RWPE2 (cell line): ENCODE measurements at regions not wholly inside any gene's neighbourhood (a gene's known extent, or its start where the extent isn't known, plus 50 kb on each side); places are given as distances from the start of the nearest gene placed in this dataset.

Experiments used
- ATAC-seq: fragments of 200-7000 bp; cut with Tn5 transposase; 3 replicates; pipeline ENCODE4 v1.9.1; 2021; ENCODE audit warnings: low read depth
- DNase-seq: peaks from one replicate; pipeline ENCODE4 v3.0.0-alpha.2; 2020; ENCODE audit warnings: low spot score
- H3K27ac ChIP-seq: fragments of 450-650 bp; 2 replicates; pipeline ENCODE4 v1.5.1; 2017; ENCODE audit warnings: mild to moderate bottlenecking; ENCODE audit not compliant: poor library complexity, severe bottlenecking
- H3K27me3 ChIP-seq: fragments of 250-450 bp; sonication (Bioruptor Pico); 2 replicates; pipeline ENCODE4 v1.5.1; 2021; ENCODE audit warnings: mild to moderate bottlenecking, moderate library complexity; ENCODE audit not compliant: insufficient read depth, poor library complexity, severe bottlenecking
- H3K36me3 ChIP-seq: fragments of 250-450 bp; sonication (Bioruptor Pico); 2 replicates; pipeline ENCODE4 v1.5.1; 2020; ENCODE audit warnings: low read depth, mild to moderate bottlenecking, moderate library complexity
- H3K4me1 ChIP-seq: fragments of 250-450 bp; sonication (Bioruptor Pico); 2 replicates; pipeline ENCODE4 v1.5.1; 2021; ENCODE audit warnings: mild to moderate bottlenecking, moderate library complexity; ENCODE audit not compliant: insufficient read depth, poor library complexity, severe bottlenecking
- H3K4me3 ChIP-seq: fragments of 250-450 bp; sonication (Bioruptor Pico); 2 replicates; pipeline ENCODE4 v1.5.1; 2021; ENCODE audit warnings: mild to moderate bottlenecking, moderate library complexity; ENCODE audit not compliant: severe bottlenecking
- H3K9me3 ChIP-seq: fragments of 250-450 bp; sonication (Bioruptor Pico); 2 replicates; pipeline ENCODE4 v1.5.1; 2021; ENCODE audit warnings: mild to moderate bottlenecking, moderate library complexity; ENCODE audit not compliant: severe bottlenecking
- CTCF ChIP-seq: fragments of 450-650 bp; IDR thresholded peaks from one replicate; pipeline ENCODE4 v1.5.1; 2017; ENCODE audit warnings: mild to moderate bottlenecking, moderate library complexity; ENCODE audit not compliant: poor library complexity, severe bottlenecking

GRCh38 chr9:28101509-28101908 is 528.2 kb upstream of the C9orf72 start:
- no peak for DNase-seq
- Histone ChIP-seq H3K9me3 (no peaks in the 10 kb centered on the region), H3K36me3 (no peaks in the 10 kb centered on the region), H3K4me1 (no peaks in the 10 kb centered on the region), H3K4me3 (no peak overlapping the region), H3K27ac (no peak overlapping the region), H3K27me3 (no peaks in the 10 kb centered on the region)
- ATAC-seq: no peak
- no peak for TF ChIP-seq CTCF

- DNase-seq: no peak
- no peak overlapping the region for H3K27ac ChIP-seq
- no peaks in the 10 kb centered on the region for H3K36me3 ChIP-seq
- no peaks in the 10 kb centered on the region for H3K4me1 ChIP-seq
- TF ChIP-seq CTCF: no peak
- H3K9me3 ChIP-seq: no peaks in the 10 kb centered on the region
- ATAC-seq: no peak
- no peak overlapping the region for H3K4me3 ChIP-seq
- H3K27me3 ChIP-seq: no peaks in the 10 kb centered on the region
These were observed 531.7 kb upstream of the C9orf72 start for GRCh38 chr9:28105001-28105400.

- no peak overlapping the region for H3K4me3 ChIP-seq
- ATAC-seq: no peak
- no peak for TF ChIP-seq CTCF
- H3K27ac ChIP-seq: no peak overlapping the region
- H3K27me3 ChIP-seq: peaks cover 7% of the 10 kb centered on the region
- no peaks in the 10 kb centered on the region for H3K9me3 ChIP-seq
- H3K4me1 ChIP-seq: peaks cover 3% of the 10 kb centered on the region
- no peaks in the 10 kb centered on the region for H3K36me3 ChIP-seq
- no peak for DNase-seq
These were observed 546.9 kb upstream of the C9orf72 start for GRCh38 chr9:28120184-28120583.

GRCh38 chr9:28120626-28121025 is 547.3 kb upstream of the C9orf72 start:
- Histone ChIP-seq H3K9me3 (no peaks in the 10 kb centered on the region), H3K27ac (no peak overlapping the region), H3K4me1 (peaks cover 3% of the 10 kb centered on the region), H3K36me3 (no peaks in the 10 kb centered on the region), H3K4me3 (no peak overlapping the region), H3K27me3 (peaks cover 7% of the 10 kb centered on the region)
- ATAC-seq (no peak), DNase-seq (no peak)
- no peak for TF ChIP-seq CTCF

GRCh38 chr9:28121366-28121765 is 548.1 kb upstream of the C9orf72 start:
- DNase-seq (no peak), ATAC-seq (no peak)
- Histone ChIP-seq H3K27ac (no peak overlapping the region), H3K4me1 (peaks cover 3% of the 10 kb centered on the region), H3K4me3 (no peak overlapping the region), H3K27me3 (peaks cover 7% of the 10 kb centered on the region), H3K9me3 (no peaks in the 10 kb centered on the region), H3K36me3 (no peaks in the 10 kb centered on the region)
- no peak for TF ChIP-seq CTCF
